ENCODE measurements at regions not wholly inside any gene's neighbourhood (a gene's known extent, or its start where the extent isn't known, plus 50 kb on each side); places are given as distances from the start of the nearest gene placed in this dataset.
"Not testable (repeated sequence)": the region's sequence is repeated elsewhere in the genome, so short reads cannot be mapped to it uniquely, and the experiment has no call there.

DNA sequence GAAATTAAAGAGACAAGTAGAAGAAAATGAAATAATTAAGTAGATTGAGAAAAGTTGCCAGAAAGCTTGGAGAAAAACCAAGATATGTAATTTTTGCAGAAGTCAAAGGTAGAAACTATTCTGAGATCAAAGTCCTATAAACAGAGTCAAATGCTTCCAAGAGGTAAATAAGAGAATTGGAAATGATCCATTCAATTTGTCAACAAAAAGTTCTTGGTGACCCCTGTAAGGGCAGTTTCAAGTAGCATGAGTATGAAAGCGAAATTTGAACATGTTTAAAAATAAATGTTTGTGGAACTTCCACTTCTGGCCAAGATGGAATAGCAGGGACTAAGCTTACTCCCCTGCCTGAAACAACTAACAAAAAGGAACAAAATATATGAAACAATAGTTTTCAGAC, 562.0 kb downstream of the SMARCA1 start:
- Histone ChIP-seq H3K27ac (ENCODE audit: low read depth, low read length) (no peak overlapping the region), H3K4me3 (ENCODE audit: low read depth, low read length) (no peak overlapping the region), H3K4me1 (ENCODE audit: control insufficient read depth, insufficient read depth, low read length) (no peaks in the 10 kb centered on the region), H3K27me3 (ENCODE audit: control insufficient read depth, insufficient read depth, low read length) (no peaks in the 10 kb centered on the region), H3K9me3 (ENCODE audit: control insufficient read depth, insufficient read depth, low read length) (no peaks in the 10 kb centered on the region), H3K36me3 (ENCODE audit: control insufficient read depth, insufficient read depth, low read length) (no peaks in the 10 kb centered on the region)
- no CpG with 5 or more reads among the region's 1 CpG for WGBS (ENCODE audit: insufficient coverage)
- no peak for DNase-seq (ENCODE audit: low read depth in 4 of 6, low spot score in 6 of 6)

DNA sequence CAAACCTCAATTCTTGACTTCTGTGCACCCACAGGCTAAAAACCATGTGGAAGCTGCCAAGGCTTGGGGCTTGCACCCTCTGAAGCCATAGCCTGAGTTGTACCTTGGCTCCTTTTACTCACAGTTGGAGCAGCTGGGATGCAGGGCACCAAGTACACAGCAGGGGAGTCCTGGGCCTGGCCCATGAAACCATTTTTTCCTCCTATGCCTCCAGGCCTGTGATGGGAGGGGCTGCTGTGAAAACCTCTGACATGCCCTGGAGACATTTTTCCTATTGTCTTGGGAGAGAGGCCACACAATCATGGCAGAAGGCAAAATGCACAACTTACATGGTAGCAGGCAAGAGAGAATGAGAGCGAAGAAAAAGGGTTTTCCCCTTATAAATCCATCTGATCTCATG, 568.6 kb downstream of the SMARCA1 start:
- DNase-seq (ENCODE audit: low read depth in 4 of 6, low spot score in 6 of 6); H3K36me3 ChIP-seq (ENCODE audit: control insufficient read depth, insufficient read depth, low read length); H3K9me3 ChIP-seq (ENCODE audit: control insufficient read depth, insufficient read depth, low read length); H3K4me1 ChIP-seq (ENCODE audit: control insufficient read depth, insufficient read depth, low read length); H3K4me3 ChIP-seq (ENCODE audit: low read depth, low read length); H3K27me3 ChIP-seq (ENCODE audit: control insufficient read depth, insufficient read depth, low read length); H3K27ac ChIP-seq (ENCODE audit: low read depth, low read length): not testable (repeated sequence)
- no CpG with 5 or more reads among the region's 1 CpG for WGBS (ENCODE audit: insufficient coverage)

DNA sequence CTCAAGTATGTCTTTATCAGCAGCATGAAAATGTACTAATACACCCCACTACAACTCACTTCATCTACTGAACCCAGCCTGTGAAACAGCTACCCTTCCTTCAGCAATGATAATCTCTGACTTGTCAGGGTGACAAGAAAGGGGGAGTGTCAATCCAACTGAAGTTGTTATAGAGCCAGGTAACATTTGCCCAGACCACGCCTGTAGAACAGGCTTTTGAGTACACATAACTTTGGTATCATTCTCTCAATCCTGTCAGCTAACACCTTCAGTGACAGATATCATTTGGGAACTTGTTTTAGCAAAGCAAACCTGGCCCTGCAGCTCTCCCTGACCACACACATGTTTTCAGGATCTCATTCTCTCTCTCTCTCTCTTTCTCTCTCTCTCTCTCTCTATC, 592.2 kb downstream of the SMARCA1 start:
- no peak overlapping the region for H3K27ac ChIP-seq (ENCODE audit: low read depth, low read length)
- no peaks in the 10 kb centered on the region for H3K4me1 ChIP-seq (ENCODE audit: control insufficient read depth, insufficient read depth, low read length)
- no peak for DNase-seq (ENCODE audit: low read depth in 4 of 6, low spot score in 6 of 6)
- no peaks in the 10 kb centered on the region for H3K9me3 ChIP-seq (ENCODE audit: control insufficient read depth, insufficient read depth, low read length)
- H3K4me3 ChIP-seq (ENCODE audit: low read depth, low read length) = no peak overlapping the region
- no peaks in the 10 kb centered on the region for H3K27me3 ChIP-seq (ENCODE audit: control insufficient read depth, insufficient read depth, low read length)
- no peaks in the 10 kb centered on the region for H3K36me3 ChIP-seq (ENCODE audit: control insufficient read depth, insufficient read depth, low read length)
- WGBS (ENCODE audit: insufficient coverage) = 78% methylated on average over 1 of the region's 1 CpG

DNA sequence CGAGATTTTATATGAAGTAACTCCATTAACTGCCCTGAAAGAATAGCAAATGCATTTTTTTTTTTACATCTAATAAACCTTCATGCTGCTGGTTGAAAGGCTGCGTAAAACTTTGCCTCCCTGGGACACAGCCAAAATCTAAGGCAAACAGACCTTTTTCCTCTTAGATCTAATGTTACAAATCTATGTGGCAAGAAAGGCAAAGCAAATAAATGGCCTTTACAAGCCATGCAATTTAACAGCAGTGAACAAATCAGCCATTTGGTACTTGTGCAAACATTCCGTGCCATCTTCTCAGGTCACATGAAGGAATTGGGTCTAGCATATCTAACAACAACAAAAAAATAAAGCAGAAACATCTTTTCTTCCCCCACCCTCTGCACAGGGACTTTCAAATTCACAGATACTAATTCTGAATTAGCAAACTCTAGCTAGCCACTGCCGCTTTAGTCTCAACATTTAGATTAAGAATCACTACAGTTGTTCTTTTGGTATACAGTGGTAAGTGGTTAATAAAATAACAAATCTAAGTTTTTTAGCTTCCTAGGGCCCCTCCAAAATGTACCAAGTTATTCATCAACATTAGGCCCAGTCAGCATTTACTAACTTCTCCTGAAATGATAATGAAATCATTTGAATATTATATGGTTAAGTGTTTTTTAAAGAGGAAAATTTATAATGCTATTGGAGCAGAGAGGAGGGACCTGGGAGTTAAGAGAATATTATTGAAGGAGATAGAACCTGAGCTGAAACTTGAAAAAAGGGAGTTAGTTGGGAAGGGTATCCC, 593.8 kb downstream of the SMARCA1 start:
- WGBS (ENCODE audit: insufficient coverage) = 69% methylated on average over 2 of the region's 4 CpGs
- no peak overlapping the region for H3K27ac ChIP-seq (ENCODE audit: low read depth, low read length)
- H3K9me3 ChIP-seq (ENCODE audit: control insufficient read depth, insufficient read depth, low read length) = no peaks in the 10 kb centered on the region
- H3K36me3 ChIP-seq (ENCODE audit: control insufficient read depth, insufficient read depth, low read length) = no peaks in the 10 kb centered on the region
- no peak for DNase-seq (ENCODE audit: low read depth in 4 of 6, low spot score in 6 of 6)
- H3K27me3 ChIP-seq (ENCODE audit: control insufficient read depth, insufficient read depth, low read length) = no peaks in the 10 kb centered on the region
- H3K4me1 ChIP-seq (ENCODE audit: control insufficient read depth, insufficient read depth, low read length) = no peaks in the 10 kb centered on the region
- H3K4me3 ChIP-seq (ENCODE audit: low read depth, low read length) = no peak overlapping the region

DNA sequence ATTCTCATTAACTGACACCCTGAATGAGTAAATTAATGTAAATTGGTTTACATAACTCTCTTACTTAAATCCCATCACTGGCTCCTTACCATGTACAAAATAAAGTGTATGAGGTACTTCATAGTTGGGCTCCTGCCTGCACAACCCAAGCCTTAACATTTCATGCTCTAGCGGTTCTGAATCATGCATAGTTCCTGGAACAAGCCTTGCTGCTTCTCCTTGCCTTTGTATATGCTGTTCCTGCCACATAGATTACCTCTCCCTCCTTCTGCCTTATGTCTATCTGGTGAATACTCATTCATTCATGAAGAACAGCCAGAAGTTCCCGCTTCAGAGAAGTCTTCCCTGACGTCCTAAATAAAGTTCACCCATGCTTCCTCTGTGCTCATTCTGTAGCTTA, 594.7 kb downstream of the SMARCA1 start:
- Histone ChIP-seq H3K27me3 (ENCODE audit: control insufficient read depth, insufficient read depth, low read length) (no peaks in the 10 kb centered on the region), H3K27ac (ENCODE audit: low read depth, low read length) (no peak overlapping the region), H3K4me3 (ENCODE audit: low read depth, low read length) (no peak overlapping the region), H3K4me1 (ENCODE audit: control insufficient read depth, insufficient read depth, low read length) (no peaks in the 10 kb centered on the region), H3K9me3 (ENCODE audit: control insufficient read depth, insufficient read depth, low read length) (no peaks in the 10 kb centered on the region), H3K36me3 (ENCODE audit: control insufficient read depth, insufficient read depth, low read length) (no peaks in the 10 kb centered on the region)
- WGBS (ENCODE audit: insufficient coverage) = 80% methylated on average over 1 of the region's 3 CpGs
- no peak for DNase-seq (ENCODE audit: low read depth in 4 of 6, low spot score in 6 of 6)

DNA sequence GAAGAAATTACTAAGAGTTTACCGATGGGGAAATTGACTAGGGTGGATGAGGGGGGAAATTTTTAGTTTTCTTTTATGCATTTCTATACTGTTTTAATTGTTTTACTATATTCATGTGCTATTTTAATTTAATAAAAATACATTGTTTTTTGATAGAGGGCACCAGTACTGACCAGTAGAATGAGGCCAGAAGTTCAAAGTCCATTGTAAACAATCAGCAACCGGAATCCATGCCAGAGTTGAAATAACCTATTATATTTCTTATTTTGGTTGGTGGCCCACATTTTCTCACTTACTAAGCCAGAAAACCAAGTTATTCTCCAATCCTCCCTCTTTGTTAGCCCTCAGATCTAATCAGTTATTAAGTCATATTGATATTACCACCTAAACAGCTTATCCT, 595.9 kb downstream of the SMARCA1 start:
- Histone ChIP-seq H3K9me3 (ENCODE audit: control insufficient read depth, insufficient read depth, low read length) (no peaks in the 10 kb centered on the region), H3K27ac (ENCODE audit: low read depth, low read length) (no peak overlapping the region), H3K36me3 (ENCODE audit: control insufficient read depth, insufficient read depth, low read length) (no peaks in the 10 kb centered on the region), H3K4me3 (ENCODE audit: low read depth, low read length) (no peak overlapping the region), H3K27me3 (ENCODE audit: control insufficient read depth, insufficient read depth, low read length) (no peaks in the 10 kb centered on the region), H3K4me1 (ENCODE audit: control insufficient read depth, insufficient read depth, low read length) (no peaks in the 10 kb centered on the region)
- WGBS (ENCODE audit: insufficient coverage) = no CpG with 5 or more reads among the region's 2 CpGs
- no peak for DNase-seq (ENCODE audit: low read depth in 4 of 6, low spot score in 6 of 6)

DNA sequence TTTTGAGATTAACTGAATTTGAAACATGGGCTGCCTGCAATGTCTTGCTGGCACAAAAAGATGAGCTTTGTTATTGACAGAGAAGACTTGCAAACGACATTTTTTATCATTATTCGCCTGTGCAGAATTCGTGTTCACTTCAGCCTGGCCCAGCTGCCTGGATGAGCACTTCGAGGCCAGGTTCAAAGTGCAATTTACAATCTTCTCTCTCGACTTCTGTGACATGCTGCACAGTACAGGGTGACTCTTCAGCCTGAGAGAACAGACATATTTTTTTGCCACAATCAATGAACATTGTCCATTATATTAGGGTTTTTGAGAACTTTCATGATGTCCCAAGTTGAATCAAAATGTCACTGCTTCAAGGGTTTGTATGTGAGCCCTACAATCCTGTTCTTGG, 616.5 kb downstream of the SMARCA1 start:
- 55% methylated on average over 5 of the region's 5 CpGs for WGBS (ENCODE audit: insufficient coverage)
- Histone ChIP-seq H3K4me1 (ENCODE audit: control insufficient read depth, insufficient read depth, low read length) (no peaks in the 10 kb centered on the region), H3K9me3 (ENCODE audit: control insufficient read depth, insufficient read depth, low read length) (no peaks in the 10 kb centered on the region), H3K27me3 (ENCODE audit: control insufficient read depth, insufficient read depth, low read length) (no peaks in the 10 kb centered on the region), H3K36me3 (ENCODE audit: control insufficient read depth, insufficient read depth, low read length) (no peaks in the 10 kb centered on the region), H3K27ac (ENCODE audit: low read depth, low read length) (no peak overlapping the region), H3K4me3 (ENCODE audit: low read depth, low read length) (no peak overlapping the region)
- DNase-seq (ENCODE audit: low read depth in 4 of 6, low spot score in 6 of 6) = no peak

DNA sequence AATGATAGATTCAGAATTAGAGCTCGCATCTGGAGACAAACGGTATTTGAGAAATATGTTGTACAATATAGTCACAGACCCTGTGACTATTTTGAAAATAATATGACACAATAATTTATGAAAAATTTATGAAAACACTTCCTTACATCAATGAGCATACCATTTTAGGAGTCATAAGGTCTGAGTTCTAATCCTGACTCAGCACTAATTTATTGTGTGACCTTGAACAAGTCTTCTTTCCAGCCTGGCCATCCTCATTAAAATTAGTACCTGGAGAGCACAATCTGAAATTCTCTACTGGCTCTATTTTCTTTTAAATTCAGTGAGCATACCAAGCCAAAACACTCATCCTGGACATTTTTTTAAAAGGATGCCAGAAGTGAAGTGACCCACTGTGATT, 622.3 kb downstream of the SMARCA1 start:
- H3K4me1 ChIP-seq (ENCODE audit: control insufficient read depth, insufficient read depth, low read length) = no peaks in the 10 kb centered on the region
- H3K27ac ChIP-seq (ENCODE audit: low read depth, low read length) = no peak overlapping the region
- no peaks in the 10 kb centered on the region for H3K36me3 ChIP-seq (ENCODE audit: control insufficient read depth, insufficient read depth, low read length)
- no peaks in the 10 kb centered on the region for H3K9me3 ChIP-seq (ENCODE audit: control insufficient read depth, insufficient read depth, low read length)
- DNase-seq (ENCODE audit: low read depth in 4 of 6, low spot score in 6 of 6) = no peak
- no CpG with 5 or more reads among the region's 2 CpGs for WGBS (ENCODE audit: insufficient coverage)
- no peak overlapping the region for H3K4me3 ChIP-seq (ENCODE audit: low read depth, low read length)
- H3K27me3 ChIP-seq (ENCODE audit: control insufficient read depth, insufficient read depth, low read length) = no peaks in the 10 kb centered on the region

DNA sequence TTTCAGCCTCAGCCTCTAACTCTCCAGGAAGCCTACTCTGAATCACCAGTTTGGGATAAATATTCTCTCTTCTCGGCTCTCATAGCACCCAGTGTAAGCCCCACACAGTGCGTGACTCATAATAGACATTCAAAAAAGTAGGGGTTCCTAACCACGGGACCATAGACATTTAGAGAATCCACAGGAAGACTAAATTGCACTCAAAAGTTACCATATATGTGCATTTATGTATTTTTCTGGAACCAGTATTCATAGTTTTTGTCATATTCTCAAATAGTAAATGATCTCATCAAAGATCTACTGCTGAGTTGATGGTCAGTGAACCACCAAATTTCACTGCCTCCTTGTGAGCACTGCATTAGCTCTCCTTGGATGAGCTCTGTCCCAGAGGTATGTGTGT, 625.7 kb downstream of the SMARCA1 start:
- Histone ChIP-seq H3K27ac (ENCODE audit: low read depth, low read length) (no peak overlapping the region), H3K36me3 (ENCODE audit: control insufficient read depth, insufficient read depth, low read length) (no peaks in the 10 kb centered on the region), H3K4me1 (ENCODE audit: control insufficient read depth, insufficient read depth, low read length) (no peaks in the 10 kb centered on the region), H3K9me3 (ENCODE audit: control insufficient read depth, insufficient read depth, low read length) (no peaks in the 10 kb centered on the region), H3K4me3 (ENCODE audit: low read depth, low read length) (no peak overlapping the region), H3K27me3 (ENCODE audit: control insufficient read depth, insufficient read depth, low read length) (no peaks in the 10 kb centered on the region)
- 60% methylated on average over 1 of the region's 3 CpGs for WGBS (ENCODE audit: insufficient coverage)
- no peak for DNase-seq (ENCODE audit: low read depth in 4 of 6, low spot score in 6 of 6)

DNA sequence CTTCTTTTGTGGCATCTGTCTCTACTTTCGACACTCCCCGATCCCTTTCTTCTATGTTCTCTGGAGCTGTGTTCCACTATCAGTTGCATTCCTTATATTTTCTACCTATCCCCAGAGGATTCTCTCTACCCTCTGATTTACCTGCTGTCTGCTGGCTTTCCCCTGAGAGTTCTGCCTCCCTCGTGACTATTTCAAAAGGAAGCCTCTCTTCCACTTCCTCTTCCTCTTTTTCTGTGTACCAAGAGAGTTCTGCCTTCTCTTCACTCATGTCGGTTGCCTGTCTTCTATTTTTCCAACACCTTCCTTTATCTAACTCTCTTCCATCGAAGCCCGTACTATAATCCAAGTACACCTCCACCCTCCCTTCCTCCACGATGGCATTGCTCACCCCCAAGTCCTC, 631.7 kb downstream of the SMARCA1 start:
- H3K27me3 ChIP-seq (ENCODE audit: control insufficient read depth, insufficient read depth, low read length) = no peaks in the 10 kb centered on the region
- H3K4me1 ChIP-seq (ENCODE audit: control insufficient read depth, insufficient read depth, low read length) = no peaks in the 10 kb centered on the region
- no peak overlapping the region for H3K4me3 ChIP-seq (ENCODE audit: low read depth, low read length)
- DNase-seq (ENCODE audit: low read depth in 4 of 6, low spot score in 6 of 6) = no peak
- 82% methylated on average over 7 of the region's 7 CpGs for WGBS (ENCODE audit: insufficient coverage)
- peaks cover 1% of the 10 kb centered on the region for H3K9me3 ChIP-seq (ENCODE audit: control insufficient read depth, insufficient read depth, low read length)
- no peaks in the 10 kb centered on the region for H3K36me3 ChIP-seq (ENCODE audit: control insufficient read depth, insufficient read depth, low read length)
- H3K27ac ChIP-seq (ENCODE audit: low read depth, low read length) = no peak overlapping the region
